HepG2 (cell line): ENCODE measurements at regions not wholly inside any gene's neighbourhood (a gene's known extent, or its start where the extent isn't known, plus 50 kb on each side); places are given as distances from the start of the nearest gene placed in this dataset.

Experiments used
- ATAC-seq: fragments of 200-7000 bp; cut with Tn5 transposase; 3 replicates; pipeline ENCODE4 v1.9.1; 2020; ENCODE audit warnings: mild to moderate bottlenecking, moderate library complexity
- BruUV-seq: library from RNA; stranded (reverse); fragments of 400-500 nt; replicated peaks from 2 replicates; lab custom pipeline; 2021; lab: Mats Ljungman, UMichigan
- CTCF ChIA-PET: fragments of 300-600 bp; formaldehyde crosslinking; extraction: SDS; loops from one replicate; lab custom pipeline; 2021; ENCODE audit warnings: low total read pairs, inconsistent platforms, low intra/inter-chr PET ratio; lab: Yijun Ruan, JAX
- POLR2A ChIA-PET: fragments of 350-600 bp; sonication (Branson Sonifier 250); formaldehyde crosslinking; loops from one replicate; lab custom pipeline; 2020; ENCODE audit warnings: antibody characterized with exemption, inconsistent platforms; lab: Yijun Ruan, JAX
- DNase-seq: peaks from one replicate; pipeline ENCODE4 v3.0.0-alpha.2; 2015; ENCODE audit warnings: low spot score
- FAIRE-seq: peaks from 3 replicates; lab custom pipeline; 2011; peaks lifted over from hg19 to GRCh38; lab: Jason Lieb, UNC
- H2AFZ ChIP-seq: one replicate; pipeline ENCODE4 v1.6.1; 2011; ENCODE audit warnings: low read length, inconsistent platforms
- H3K27ac ChIP-seq: fragments of 300-600 bp; 3 replicates; pipeline ENCODE4 v1.8.0; 2011; ENCODE audit warnings: mixed run types, mild to moderate bottlenecking, mixed read lengths, low read length, inconsistent platforms; ENCODE audit not compliant: insufficient read depth; ENCODE audit errors: extremely low read length
- H3K27me3 ChIP-seq, 2 experiments: fragments of 200-600 bp in 1 of 2; 2 replicates in 1 of 2; 3 replicates in 1 of 2; pipeline versions ENCODE4 v1.6.0 to v1.8.0; 2011; ENCODE audit warnings: low read length in 2 of 2, mild to moderate bottlenecking in 2 of 2, moderate library complexity in 2 of 2, inconsistent platforms in 1 of 2; ENCODE audit not compliant: insufficient read depth in 2 of 2, control insufficient read depth in 1 of 2
- H3K36me3 ChIP-seq, 2 experiments: fragments of 200-600 bp in 1 of 2; replicated peaks in 1 of 2; 2 replicates in 1 of 2; 3 replicates in 1 of 2; pipeline versions ENCODE4 v1.5.1 to v1.8.0; 2011; ENCODE audit warnings: low read length in 2 of 2, inconsistent platforms in 1 of 2; ENCODE audit not compliant: insufficient read depth in 2 of 2, control insufficient read depth in 1 of 2
- H3K4me1 ChIP-seq: 2 replicates; pipeline ENCODE4 v1.5.1; 2012; ENCODE audit warnings: low read length, inconsistent platforms; ENCODE audit not compliant: insufficient read depth
- H3K4me2 ChIP-seq: 2 replicates; pipeline ENCODE4 v1.6.0; 2011; ENCODE audit warnings: low read depth, low read length, inconsistent platforms
- H3K4me3 ChIP-seq, 3 experiments: fragments of 200-600 bp in 1 of 3; sonication (generic), shearing (Covaris generic) in 1 of 3; replicated peaks in 1 of 3; 2 replicates each; pipeline ENCODE4 v1.5.1; 2011 to 2016; ENCODE audit warnings: low read length in 3 of 3, inconsistent platforms in 2 of 3, low read depth in 2 of 3, mild to moderate bottlenecking in 2 of 3, control low read depth in 1 of 3, mixed read lengths in 1 of 3; ENCODE audit not compliant: insufficient read depth in 1 of 3
- H3K79me2 ChIP-seq: one replicate; pipeline ENCODE4 v1.6.1; 2011; ENCODE audit warnings: low read length, inconsistent platforms; ENCODE audit not compliant: insufficient read depth
- H3K9ac ChIP-seq: 2 replicates; pipeline ENCODE4 v1.6.0; 2011; ENCODE audit warnings: mild to moderate bottlenecking, low read depth, low read length, inconsistent platforms; ENCODE audit not compliant: insufficient read depth
- H3K9me3 ChIP-seq: 2 replicates; pipeline ENCODE4 v1.5.1; 2012; ENCODE audit warnings: mild to moderate bottlenecking, low read length
- H4K20me1 ChIP-seq: 2 replicates; pipeline ENCODE4 v1.6.0; 2011; ENCODE audit warnings: inconsistent platforms, mild to moderate bottlenecking, low read length, moderate library complexity; ENCODE audit not compliant: insufficient read depth
- CENPBD1 ChIP-seq: sonication (generic); formaldehyde crosslinking; IDR thresholded peaks from 2 replicates; pipeline ENCODE4 v1.8.0; 2022; ENCODE audit warnings: missing genetic modification reagents, low read depth, mild to moderate bottlenecking, borderline replicate concordance
- DZIP1 ChIP-seq: sonication (generic); formaldehyde crosslinking; IDR thresholded peaks from 2 replicates; pipeline ENCODE4 v1.5.0; 2020; ENCODE audit warnings: mild to moderate bottlenecking, missing genetic modification reagents
- EP300 ChIP-seq, 3 experiments: sonication (generic) in 1 of 3; formaldehyde crosslinking in 1 of 3; IDR thresholded peaks; 2 replicates each; pipeline versions ENCODE4 v1.5.1 to v1.6.1; 2011 to 2020; ENCODE audit warnings: low read depth in 2 of 3, low read length in 2 of 3, borderline replicate concordance in 1 of 3, improper control_type of control experiment in 1 of 3, mild to moderate bottlenecking in 1 of 3, missing genetic modification reagents in 1 of 3, moderate library complexity in 1 of 3
- NBN ChIP-seq: fragments of 450-650 bp; conservative IDR thresholded peaks from 2 replicates; pipeline ENCODE4 v1.6.1; 2017
- NRL ChIP-seq: sonication (generic); formaldehyde crosslinking; IDR thresholded peaks from 2 replicates; pipeline ENCODE4 v1.5.0; 2020; ENCODE audit warnings: missing genetic modification reagents, mild to moderate bottlenecking, moderate library complexity, borderline replicate concordance
- SIN3B ChIP-seq: fragments of 150-350 bp; IDR thresholded peaks from 2 replicates; pipeline ENCODE4 v1.6.1; 2014; ENCODE audit warnings: low read length
- XBP1 ChIP-seq: sonication (generic); formaldehyde crosslinking; IDR thresholded peaks from 2 replicates; pipeline ENCODE4 v1.5.0; 2020; ENCODE audit warnings: missing genetic modification reagents
- YY1 ChIP-seq: IDR thresholded peaks from 2 replicates; pipeline ENCODE4 v1.6.1; 2011; ENCODE audit warnings: low read length, low read depth, moderate library complexity, mild to moderate bottlenecking; ENCODE audit not compliant: insufficient read depth, insufficient replicate concordance
- ZHX1 ChIP-seq: sonication (generic); formaldehyde crosslinking; IDR thresholded peaks from 2 replicates; pipeline ENCODE4 v1.8.1; 2022; ENCODE audit warnings: low read depth, mild to moderate bottlenecking, missing genetic modification reagents
- ZNF232 ChIP-seq: sonication (generic); formaldehyde crosslinking; IDR thresholded peaks from 2 replicates; pipeline ENCODE4 v1.4.0; 2020; ENCODE audit warnings: missing genetic modification reagents, borderline replicate concordance
- ZNF446 ChIP-seq: sonication (generic); formaldehyde crosslinking; IDR thresholded peaks from 2 replicates; pipeline ENCODE4 v1.5.0; 2020; ENCODE audit warnings: mild to moderate bottlenecking, missing genetic modification reagents
- ZNF589 ChIP-seq: sonication (generic); formaldehyde crosslinking; conservative IDR thresholded peaks from 2 replicates; pipeline ENCODE4 v1.8.0; 2022; ENCODE audit warnings: mild to moderate bottlenecking, moderate library complexity, missing genetic modification reagents
- ZNF780A ChIP-seq: sonication (generic); formaldehyde crosslinking; IDR thresholded peaks from 2 replicates; pipeline ENCODE4 v1.8.0; 2022; ENCODE audit warnings: mild to moderate bottlenecking, missing genetic modification reagents, moderate library complexity
- WGBS: methylation state at CpG from one replicate; pipeline ENCODE4 v1.1.6; 2017; ENCODE audit warnings: low lambda C conversion rate; 5-methylcytosine and 5-hydroxymethylcytosine counted together
- in situ Hi-C: cut with HindIII; loops from 2 replicates; pipeline ENCODE4 v1.10.0; 2017; ENCODE audit warnings: low pct_unique_long_range_greater_than_20kb; ENCODE audit not compliant: extremely low pct_ligation_motif_present
- intact Hi-C: fragments of 100-400 bp; cut with micrococcal nuclease; formaldehyde crosslinking; loops from one replicate; pipeline ENCODE4 v1.10.0; 2022; ENCODE audit not compliant: unreplicated experiment

GRCh38 chr2:162968306-162968705 lies 129.7 kb upstream of the KCNH7 start:
- ATAC-seq: no peak
- Histone ChIP-seq H3K79me2 (no peaks in the 10 kb centered on the region), H3K9me3 (no peaks in the 10 kb centered on the region), H2AFZ (no peak overlapping the region), H3K27ac (no peak overlapping the region), H4K20me1 (no peaks in the 10 kb centered on the region), H3K36me3 (no peaks in the 10 kb centered on the region), H3K27me3 (no peaks in the 10 kb centered on the region), H3K4me1 (no peaks in the 10 kb centered on the region), H3K4me3 (no peak overlapping the region), H3K4me2 (no peak overlapping the region), H3K9ac (no peak overlapping the region)
- 0% methylated on average over 1 of the region's 1 CpG for whole genome bisulfite sequencing
- BruUV-seq: no TSS peak
- intact Hi-C loops (no loop called here), in situ Hi-C loops (no loop called here)
- TF ChIP-seq DZIP1 (CRISPR knock-in tag): no peak
- no peak for TF ChIP-seq NBN
- no peak for TF ChIP-seq CENPBD1
- no peak for TF ChIP-seq EP300 (IDR thresholded peaks at IDR 0.05; ENCODE audit: low read depth in 2 of 2, low read length in 2 of 2)
- TF ChIP-seq EP300 (CRISPR knock-in tag; IDR thresholded peaks at IDR 0.05; ENCODE audit: borderline replicate concordance): no peak
- no peak for TF ChIP-seq XBP1
- TF ChIP-seq ZHX1 (CRISPR knock-in tag): no peak
- TF ChIP-seq ZNF446 (CRISPR knock-in tag): no peak
- TF ChIP-seq ZNF780A (CRISPR knock-in tag): no peak
- TF ChIP-seq SIN3B: no peak
- no peak for TF ChIP-seq YY1
- TF ChIP-seq NRL: no peak
- no peak for TF ChIP-seq ZNF232
- no peak for TF ChIP-seq ZNF589
- DNase-seq: no peak
- ChIA-PET CTCF (no interaction called here), POLR2A (no interaction called here)
- FAIRE-seq: no peak
